Hematopoietic multipotent progenitor cell treated with erythropoietin and hydrocortisone succinate and interleukin-3 and kit ligand, for 17 days (in vitro differentiated cells): ENCODE measurements at regions not wholly inside any gene's neighbourhood (a gene's known extent, or its start where the extent isn't known, plus 50 kb on each side); places are given as distances from the start of the nearest gene placed in this dataset.
"Not testable (repeated sequence)": the region's sequence is repeated elsewhere in the genome, so short reads cannot be mapped to it uniquely, and the experiment has no call there.

Experiments
- DNase-seq: peaks from one replicate; pipeline ENCODE4 v3.0.0-alpha.2; 2015; ENCODE audit warnings: low spot score

DNA sequence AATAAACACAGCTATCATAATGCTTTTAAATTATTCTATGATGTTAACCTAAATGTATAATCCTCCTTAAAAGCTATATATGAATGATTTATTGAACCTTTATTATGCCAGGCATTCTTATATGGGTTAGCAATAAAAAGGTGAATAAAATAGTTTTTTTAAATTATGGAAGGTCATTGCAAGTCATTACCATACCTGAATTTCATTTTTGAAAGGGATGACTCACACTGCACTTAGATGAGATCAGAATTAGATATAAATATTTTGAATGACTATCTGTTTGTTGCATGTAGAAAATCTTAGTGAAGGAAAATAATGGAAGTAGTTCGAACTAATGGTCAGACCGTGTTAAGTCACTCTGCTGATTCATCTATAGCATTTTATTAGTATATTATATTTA, 822.3 kb downstream of the LUZP2 start:
- no peak for DNase-seq

DNA sequence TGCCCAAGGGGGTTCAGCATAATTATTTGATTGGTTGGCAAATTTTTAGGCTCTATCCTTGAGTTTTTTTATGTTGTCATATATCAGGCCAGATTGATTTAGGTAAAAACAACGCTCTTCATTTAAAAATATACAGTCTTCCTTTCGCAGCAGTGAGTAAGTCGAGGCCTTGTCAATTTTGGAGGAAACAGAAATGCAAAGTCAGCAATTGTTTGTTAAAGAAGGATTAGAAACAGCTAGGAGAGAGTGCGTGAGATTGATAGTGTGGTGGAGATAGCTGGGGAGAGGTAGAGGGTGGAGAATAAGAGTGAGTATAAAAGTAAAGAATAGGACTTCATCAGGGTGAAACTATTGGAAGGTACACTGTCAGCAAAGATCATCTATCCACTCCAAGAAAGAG, 830.8 kb downstream of the LUZP2 start:
- DNase-seq, result no peak

DNA sequence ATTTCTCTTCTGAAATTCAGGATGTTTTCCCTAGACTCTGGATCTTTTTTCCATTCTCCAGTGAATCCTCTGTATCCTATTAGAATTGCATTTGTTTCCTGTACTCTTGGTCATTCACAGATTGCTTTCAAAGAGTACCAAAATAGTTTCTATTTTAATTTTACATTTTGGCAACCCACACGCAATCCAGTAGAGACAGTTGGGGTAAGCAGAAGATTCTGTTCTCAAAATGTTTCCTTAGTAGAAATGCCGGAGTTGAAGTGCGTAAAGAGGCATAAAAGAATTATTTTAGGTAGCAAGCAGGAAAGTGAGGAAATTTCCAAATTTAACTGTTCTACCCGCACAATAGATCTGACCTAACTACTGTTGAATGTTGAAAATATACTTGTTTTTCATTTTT, 842.4 kb downstream of the LUZP2 start:
- DNase-seq, result no peak

DNA sequence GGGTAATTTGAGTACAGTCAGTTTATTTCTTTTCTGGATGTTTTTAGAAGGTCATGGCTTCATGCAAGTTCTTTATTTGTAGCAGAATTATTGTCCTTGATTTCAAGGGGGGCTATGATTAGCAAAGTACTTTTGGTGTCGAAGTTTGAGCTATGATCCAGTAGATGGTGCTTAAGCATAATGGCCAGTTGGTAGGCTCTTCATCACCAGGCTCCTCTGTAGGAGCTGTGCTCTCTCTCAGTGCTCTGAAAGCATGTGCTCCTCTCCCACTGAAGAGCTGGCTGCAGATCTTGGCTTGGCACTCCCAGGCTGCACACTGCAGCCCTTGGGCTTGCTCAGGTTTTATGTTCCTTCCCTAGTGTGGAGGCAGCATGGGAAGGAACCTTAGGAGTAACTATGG, 852.7 kb downstream of the LUZP2 start:
- no peak for DNase-seq

DNA sequence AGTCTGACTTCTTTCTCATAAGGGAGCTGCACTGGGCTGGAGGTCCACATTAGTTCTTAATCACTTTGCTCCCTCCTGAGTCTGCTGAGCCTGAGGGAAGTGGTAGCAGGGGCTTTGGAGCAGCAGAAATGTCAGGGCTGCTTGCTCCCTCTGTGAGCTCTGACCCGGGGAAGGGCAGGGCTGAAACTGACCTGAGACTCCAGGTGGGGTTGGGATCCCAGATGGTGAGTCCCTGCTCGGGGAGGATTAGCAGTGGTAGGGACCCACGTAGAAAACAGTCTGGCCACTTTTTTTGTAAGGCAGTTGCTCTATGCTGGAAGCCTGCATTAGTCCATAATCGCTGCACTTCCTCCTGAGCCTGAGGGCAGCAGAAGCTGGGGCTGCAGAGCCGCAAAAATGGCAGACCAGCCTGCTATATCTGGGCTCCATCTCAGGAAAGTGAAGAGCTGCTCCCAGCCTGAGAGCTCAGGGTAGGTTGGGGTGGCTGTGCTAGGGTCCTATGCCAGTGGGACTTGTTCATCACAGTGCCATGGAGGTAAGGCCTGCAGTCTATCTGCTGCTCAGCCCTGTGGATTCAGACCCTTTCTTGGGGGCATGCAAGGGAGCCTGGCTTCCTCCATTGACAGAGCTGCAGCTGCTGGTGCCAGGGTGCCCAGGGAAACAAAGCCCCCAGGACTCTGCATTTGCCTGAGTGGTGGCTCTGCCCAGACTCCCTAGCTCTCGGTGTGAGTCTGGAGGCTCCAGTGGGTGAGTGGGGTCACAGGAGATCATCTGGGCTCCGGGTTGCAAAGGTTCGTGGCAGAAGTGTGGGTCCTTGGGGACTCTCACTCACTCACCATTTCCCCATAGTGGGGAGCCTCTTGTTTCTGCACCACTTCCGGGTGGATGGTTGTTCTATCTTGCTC, 854.3 kb downstream of the LUZP2 start:
- no peak for DNase-seq

DNA sequence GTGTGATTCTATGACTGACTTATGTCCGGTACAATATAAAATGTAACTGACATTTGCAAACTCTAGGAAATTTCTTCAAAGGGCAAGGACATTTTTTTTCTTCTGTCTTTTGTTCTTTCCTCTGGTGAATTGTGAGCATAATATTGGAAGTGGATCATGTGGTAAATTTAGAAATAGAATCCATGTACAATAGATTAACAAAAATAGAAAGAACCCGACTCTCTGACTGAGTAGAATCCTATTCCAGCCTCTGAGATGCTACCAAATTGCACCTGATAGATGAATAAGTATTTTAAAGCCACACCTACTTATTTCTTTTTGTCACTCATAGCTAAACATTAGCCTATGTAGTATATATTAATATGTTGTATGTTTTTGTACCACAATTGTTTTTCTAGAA, 860.3 kb downstream of the LUZP2 start:
- no peak for DNase-seq

DNA sequence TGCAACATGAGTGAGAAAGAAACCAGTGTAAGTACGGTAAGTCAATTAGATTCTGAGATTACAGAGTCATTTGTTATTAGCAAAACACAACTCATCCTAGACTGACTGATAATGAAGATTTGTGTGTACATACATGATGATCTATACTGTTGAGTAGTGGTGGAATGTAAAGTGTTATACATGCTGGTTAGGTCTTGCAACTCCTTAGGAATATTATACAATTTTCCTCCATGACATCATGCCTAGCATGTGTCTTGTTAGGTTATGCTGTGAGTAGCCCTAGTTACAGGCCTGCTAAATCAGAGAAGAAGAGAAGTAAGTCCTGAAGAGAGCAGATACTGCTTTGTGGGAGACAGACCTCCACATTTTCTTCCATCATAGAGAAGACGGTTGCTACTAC, 880.6 kb downstream of the LUZP2 start:
- no peak for DNase-seq

DNA sequence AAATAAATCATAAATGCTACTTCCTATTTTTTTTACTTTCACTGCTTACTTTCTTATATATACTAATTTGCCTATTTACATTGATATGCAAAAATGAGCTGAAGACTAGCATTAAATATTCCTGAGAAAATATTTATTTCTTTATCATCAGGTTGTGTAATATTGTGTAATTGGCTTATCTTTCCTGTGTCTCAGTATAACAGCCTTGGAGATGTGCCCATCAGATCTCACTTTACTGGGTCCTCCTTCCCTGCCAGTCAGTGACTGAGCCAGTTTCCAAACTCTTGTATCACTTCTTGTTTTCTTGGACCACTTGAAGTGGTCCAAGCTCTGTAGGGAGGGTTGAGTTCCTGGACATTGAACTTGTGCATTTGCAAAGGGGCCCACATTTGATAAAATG, 900.0 kb downstream of the LUZP2 start:
- no peak for DNase-seq

DNA sequence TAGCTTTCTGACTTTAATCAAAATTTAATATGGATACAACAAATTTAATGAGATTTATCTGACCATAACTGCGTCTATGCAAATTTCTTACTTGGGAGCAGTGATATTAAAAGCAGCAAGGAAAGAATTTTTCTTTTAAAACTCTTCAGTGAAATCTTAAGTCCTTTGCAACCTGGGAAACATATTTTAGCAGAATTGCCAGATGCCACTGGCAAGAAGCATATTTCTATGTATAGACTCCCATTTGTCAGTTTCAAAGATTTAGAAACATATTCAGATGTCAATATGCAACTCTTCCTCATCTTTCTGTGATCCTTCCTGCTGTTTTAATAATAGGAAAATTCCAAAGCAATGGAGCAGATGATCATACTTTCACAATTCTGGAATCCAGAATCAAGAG, 911.3 kb downstream of the LUZP2 start:
- no peak for DNase-seq

DNA sequence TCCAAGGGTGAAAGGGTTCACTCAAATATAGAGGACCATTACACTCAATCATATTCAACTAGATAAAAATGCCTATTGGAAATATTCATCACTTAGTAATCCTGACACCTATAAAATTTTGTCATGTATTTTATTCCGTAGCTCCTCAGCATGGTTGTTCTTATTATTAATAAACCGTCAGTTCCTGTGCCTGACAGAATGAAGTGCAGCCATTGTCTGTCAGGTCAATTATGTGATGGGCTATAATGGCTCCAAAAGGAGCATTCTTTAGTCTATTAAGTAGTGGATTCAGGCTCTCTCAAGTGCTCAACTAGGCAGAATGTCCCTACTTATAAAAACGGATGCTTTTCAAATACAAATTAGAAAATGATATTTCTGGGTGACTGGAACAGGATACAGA, 916.1 kb upstream of the ANO3 start:
- no peak for DNase-seq

DNA sequence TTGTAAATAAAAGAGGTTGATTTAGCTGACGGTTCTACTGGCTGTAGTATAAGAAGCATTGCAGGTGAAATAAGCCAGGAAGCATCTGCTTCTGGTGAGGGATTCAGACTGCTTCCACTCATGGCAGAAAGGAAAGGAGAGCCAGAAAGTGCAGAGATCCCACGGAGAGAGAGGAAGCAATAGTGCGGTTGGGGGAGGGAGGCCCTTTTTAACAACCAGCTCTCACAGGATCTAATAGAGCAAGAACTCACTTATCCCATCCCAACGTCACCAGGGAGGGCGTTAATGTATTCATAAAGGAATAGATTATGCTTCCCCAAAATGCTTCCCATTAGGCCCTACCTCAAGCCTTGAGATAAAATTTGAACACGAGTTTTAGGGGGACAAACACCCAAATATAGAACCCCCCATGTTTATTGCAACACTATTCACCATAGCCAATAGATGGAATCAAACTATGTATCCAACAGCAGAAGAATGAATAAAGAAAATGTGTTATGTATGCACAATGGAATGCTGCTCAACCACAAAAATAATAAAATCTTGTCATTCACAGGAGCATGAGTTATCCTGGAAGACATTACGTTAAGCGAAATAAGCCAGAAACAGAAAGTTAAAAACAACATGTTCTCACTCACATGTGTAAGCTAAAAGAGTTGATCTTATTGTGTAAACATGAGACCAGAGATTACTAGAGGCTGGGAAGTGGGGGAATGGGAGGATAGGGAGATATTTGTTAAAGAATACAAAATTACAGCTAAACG, 908.3 kb upstream of the ANO3 start:
- DNase-seq, result no peak

DNA sequence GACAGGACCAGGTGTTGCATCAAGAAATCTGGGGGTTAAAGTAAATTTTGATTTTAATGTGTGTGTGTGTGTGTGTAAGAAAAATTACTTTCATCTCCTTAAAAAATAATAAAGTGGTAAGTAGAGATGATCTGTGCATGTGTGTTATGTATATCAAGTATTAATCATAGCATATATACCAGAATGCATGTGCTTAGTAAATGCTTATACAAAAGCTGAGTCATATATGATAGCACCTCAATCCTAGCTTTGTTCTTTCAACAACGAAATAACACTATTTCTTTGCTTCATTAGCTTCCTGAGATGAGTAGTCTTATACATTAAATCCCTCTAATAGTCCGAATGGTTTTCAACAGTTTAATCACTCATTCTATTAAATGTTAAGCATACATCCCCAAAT, 899.6 kb upstream of the ANO3 start:
- no peak for DNase-seq

DNA sequence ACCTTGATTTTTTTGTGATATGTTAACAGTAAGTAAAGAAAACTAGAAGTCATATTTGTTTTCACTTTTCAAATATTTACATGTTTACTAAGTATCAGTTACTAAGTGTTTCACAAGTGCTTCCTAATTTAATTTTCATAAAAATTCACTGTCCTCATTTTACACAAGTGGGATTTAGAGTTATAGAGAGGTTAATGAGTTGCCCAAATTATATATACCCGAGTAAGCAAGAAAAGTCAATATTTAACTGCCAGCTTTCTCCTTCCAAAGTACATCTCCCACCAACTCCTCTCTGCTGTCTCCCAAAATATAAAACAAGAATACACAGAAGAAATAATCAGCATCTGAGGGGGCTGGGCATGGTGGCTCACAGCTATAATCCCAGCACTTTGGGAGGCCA, 896.7 kb upstream of the ANO3 start:
- DNase-seq, result no peak

DNA sequence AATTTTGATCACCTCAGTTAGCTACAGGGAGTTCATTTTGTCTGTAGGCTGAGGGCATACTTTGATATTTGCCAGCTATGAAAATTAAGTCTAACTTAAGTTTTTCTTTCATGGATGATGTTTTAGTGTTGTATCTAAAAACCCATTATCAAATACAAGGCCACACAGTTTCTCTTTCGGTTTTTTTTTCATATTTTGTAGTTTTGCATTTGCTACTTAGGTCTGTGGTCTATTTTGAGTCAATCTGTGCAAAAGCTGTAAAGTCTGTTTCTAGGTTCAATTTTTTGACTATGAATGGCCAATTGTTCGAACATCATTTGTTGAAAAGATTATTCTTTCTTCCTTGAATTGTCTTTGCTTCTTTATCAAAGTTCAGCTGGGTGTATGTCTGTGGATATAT, 895.6 kb upstream of the ANO3 start:
- no peak for DNase-seq

DNA sequence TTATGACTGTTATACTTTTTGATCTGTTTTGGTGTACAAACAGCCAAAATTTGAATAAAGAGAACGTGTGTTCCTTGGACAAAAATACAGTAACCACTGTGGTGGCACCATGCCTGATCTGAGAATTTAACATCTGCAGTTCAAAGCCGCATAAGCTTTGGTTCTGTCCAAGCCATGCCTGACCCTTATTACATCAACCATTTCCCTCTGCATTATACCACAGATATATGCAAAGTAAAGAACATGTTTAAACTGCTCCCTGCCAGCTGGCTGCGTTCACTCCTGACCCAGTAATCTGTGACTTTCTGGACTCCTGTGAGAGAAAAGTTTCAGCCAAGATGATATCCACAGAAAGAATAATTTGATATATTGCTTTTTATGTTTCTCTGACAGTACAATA, 890.5 kb upstream of the ANO3 start:
- no peak for DNase-seq

DNA sequence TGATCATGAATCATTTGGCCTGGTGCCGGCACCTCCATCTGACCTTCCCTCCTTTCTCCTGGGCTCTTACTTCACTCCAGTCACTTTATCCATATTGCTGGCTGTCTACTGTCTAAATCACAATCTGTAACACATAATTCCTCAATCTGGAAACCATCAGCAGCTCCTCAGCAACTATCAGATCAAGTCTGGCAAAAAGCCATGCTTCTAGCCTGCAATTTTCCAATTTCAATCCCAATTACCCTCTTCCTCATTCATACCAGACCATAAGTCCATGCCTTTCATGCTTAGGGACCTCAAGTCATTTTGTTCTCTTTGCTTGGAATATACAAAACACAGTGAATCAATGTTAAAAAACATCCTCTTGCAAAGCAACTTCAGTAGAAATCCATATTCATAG, 882.8 kb upstream of the ANO3 start:
- DNase-seq, result no peak

DNA sequence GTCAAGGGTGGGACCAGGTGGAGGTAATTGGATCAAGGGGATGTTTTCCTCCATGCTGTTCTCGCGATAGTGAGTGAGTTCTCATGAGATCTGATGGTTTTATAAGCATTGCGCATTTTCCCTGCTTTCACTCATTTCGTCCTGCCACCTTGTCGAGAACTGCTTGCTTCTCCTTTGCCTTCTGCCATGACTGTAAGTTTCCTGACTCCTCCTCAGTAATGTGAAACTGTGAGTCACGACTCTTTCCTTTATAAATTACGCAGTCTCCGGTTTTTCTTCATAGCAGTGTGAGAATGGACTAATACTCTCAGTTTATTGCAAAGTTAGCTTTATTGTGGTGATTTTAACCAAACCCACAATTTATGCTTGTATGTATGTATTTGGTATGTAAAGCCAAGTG, 878.5 kb upstream of the ANO3 start:
- DNase-seq, result no peak

DNA sequence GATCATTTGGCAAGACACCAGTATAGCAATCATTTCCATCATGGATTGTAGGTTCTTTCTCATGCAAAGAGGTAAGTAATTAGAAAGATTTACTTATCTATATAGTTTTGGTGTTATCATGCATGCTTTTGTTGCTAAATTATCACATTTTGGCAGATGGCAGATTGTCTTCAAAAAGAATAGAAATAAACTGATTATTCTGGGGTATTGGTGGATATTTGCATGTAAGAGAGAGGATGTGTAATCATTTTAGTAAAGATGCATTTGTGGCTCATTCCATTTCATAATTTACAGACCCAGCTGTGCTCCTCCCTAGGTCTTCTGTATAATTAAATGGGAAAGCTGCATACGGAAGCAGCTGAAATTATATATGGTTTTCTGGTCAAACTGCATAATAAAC, 875.7 kb upstream of the ANO3 start:
- DNase-seq, result no peak

DNA sequence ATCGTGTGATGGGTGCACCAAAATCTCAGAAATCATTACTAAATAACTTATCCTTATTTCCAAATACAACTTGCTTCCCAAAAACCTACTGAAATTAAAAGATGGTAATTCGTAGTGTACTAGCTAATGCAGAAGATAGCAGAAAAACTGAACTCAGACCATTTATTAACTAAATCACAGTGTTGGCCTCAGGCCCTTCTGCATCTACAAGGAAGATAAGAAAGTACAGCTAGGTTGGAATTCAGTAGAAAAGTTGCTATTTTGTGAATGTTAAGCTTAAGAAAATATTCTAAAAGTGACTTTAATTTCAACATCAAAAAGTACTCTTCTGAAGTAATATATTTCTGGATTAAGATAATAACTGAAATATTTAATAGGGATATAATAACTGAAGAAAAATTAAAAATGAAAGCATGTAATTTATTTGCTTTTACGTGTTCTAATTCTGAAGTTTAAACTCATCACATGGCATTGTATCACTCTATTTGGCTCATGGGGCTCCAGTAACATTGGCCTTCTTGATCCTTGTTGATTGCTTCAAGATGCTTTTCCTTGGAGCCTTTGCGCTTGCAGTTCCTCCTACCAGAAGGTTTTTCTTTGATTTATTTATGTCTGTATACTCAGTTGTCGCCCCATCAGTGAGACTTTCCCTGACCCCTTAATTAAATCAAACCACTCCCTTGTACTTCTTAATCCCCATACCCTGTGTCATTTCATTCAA, 847.9 kb upstream of the ANO3 start:
- no peak for DNase-seq

DNA sequence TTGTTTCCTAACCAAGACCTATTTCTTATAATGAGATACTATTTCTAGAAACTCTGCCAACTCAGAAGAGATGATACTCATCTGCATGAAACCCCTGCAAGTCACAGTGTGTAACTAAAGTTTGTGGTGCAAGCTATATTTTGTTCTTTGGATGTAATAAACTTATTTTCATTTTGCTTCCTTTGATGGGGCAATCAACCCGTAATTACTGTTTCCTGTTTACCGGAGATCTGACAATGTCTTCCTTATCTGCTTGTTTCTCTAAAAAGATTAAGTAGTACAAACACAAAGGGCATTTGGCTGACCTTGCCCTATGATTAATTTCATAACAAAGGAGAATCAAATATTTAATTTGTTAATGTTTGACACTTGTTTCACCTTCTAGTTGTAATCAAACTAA, 846.6 kb upstream of the ANO3 start:
- DNase-seq, result no peak

DNA sequence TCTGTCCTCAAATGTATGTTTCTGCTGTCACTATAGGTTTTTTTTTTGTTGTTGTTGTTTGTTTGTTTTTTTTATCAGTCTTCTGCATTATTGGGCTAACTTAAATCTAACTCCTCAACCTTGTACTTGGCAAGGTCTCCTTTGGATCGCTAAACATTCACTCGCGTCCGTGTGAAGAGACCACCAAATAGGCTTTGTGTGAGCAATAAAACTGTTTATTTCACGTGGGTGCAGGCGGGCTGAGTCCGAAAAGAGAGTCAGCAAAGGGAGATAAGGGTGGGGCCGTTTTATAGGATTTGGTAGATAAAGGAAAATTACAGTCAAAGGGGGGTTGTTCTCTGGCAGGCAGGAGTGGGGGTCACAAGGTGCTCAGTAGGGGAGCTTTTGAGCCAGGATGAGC, 845.6 kb upstream of the ANO3 start:
- DNase-seq, result not testable (repeated sequence)

DNA sequence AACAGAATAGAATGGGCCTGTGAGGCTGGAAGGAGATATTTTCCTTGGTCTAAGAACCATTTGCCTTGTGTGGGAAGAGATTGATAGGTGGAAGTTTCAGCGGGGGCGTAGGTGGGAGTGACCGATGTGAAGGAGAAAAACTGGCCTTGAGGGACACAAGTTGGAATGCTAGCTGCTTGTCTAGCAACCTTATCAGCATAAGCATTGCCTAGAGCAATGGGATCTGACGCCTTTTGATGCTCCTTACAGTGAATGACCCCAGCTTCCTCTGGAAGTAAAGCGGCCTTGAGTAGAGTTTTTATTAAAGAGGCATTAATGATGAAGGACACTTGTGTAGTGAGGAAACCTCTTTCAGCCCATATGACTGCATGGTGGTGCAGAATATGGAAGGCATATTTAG, 843.8 kb upstream of the ANO3 start:
- not testable (repeated sequence) for DNase-seq

DNA sequence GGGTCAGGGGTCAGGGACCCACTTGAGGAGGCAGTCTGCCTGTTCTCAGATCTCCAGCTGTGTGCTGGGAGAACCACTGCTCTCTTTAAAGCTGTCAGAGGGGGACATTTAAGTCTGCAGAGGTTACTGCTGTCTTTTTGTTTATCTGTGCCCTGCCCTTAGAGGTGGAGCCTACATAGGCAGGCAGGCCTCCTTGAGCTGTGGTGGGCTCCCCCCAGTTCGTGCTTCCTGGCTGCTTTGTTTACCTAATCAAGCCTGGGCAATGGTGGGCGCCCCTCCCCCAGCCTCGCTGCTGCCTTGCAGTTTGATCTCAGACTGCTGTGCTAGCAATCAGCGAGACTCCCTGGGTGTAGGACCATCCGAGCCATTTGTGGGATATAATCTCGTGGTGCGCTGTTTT, 830.5 kb upstream of the ANO3 start:
- DNase-seq, result not testable (repeated sequence)
